A673 (cell line): ENCODE measurements at regions not wholly inside any gene's neighbourhood (a gene's known extent, or its start where the extent isn't known, plus 50 kb on each side); places are given as distances from the start of the nearest gene placed in this dataset.

Source experiments
- BruUV-seq: library from RNA; stranded (reverse); fragments of 400-500 nt; replicated peaks from 2 replicates; lab custom pipeline; 2021; lab: Mats Ljungman, UMichigan
- CTCF ChIA-PET: fragments of 300-600 bp; sonication (Branson Sonifier 250); formaldehyde crosslinking; loops from one replicate; lab custom pipeline; 2022; ENCODE audit warnings: antibody characterized with exemption; lab: Charles Lee
- POLR2A ChIA-PET: fragments of 300-600 bp; sonication (Branson Sonifier 250); formaldehyde crosslinking; loops from one replicate; lab custom pipeline; 2022; ENCODE audit warnings: antibody characterized with exemption; ENCODE audit not compliant: low non-redundant PET; lab: Charles Lee
- DNase-seq: peaks from one replicate; pipeline ENCODE4 v3.0.0-alpha.2; 2015; ENCODE audit warnings: low spot score
- H3K27ac ChIP-seq: fragments of 200-600 bp; sonication (generic); 2 replicates; pipeline ENCODE4 v1.5.1; 2016; ENCODE audit warnings: mixed run types, low read depth, mild to moderate bottlenecking, mixed read lengths, antibody characterized with exemption, low read length; ENCODE audit not compliant: poor library complexity, severe bottlenecking
- H3K27me3 ChIP-seq: fragments of 200-600 bp; sonication (generic); replicated peaks from 2 replicates; pipeline ENCODE4 v1.6.1; 2017; ENCODE audit warnings: mixed run types, low read depth, mild to moderate bottlenecking, mixed read lengths, antibody characterized with exemption, low read length; ENCODE audit not compliant: insufficient read depth, poor library complexity
- H3K36me3 ChIP-seq: fragments of 200-600 bp; sonication (generic); 2 replicates; pipeline ENCODE4 v1.6.1; 2016; ENCODE audit warnings: mixed run types, mild to moderate bottlenecking, mixed read lengths, antibody characterized with exemption, low read length; ENCODE audit not compliant: insufficient read depth, poor library complexity, severe bottlenecking
- H3K4me1 ChIP-seq: fragments of 200-600 bp; sonication (generic); 2 replicates; pipeline ENCODE4 v1.6.1; 2017; ENCODE audit warnings: mixed run types, mild to moderate bottlenecking, mixed read lengths, antibody characterized with exemption, low read length; ENCODE audit not compliant: insufficient read depth, poor library complexity, severe bottlenecking
- H3K4me3 ChIP-seq: fragments of 200-600 bp; sonication (generic); 2 replicates; pipeline ENCODE4 v1.5.1; 2016; ENCODE audit warnings: low read depth, mixed run types, mild to moderate bottlenecking, mixed read lengths, low read length; ENCODE audit not compliant: poor library complexity, severe bottlenecking
- H3K9me3 ChIP-seq: fragments of 200-600 bp; sonication (generic); 2 replicates; pipeline ENCODE4 v1.6.1; 2016; ENCODE audit warnings: mixed run types, low read depth, mild to moderate bottlenecking, mixed read lengths, antibody characterized with exemption, low read length; ENCODE audit not compliant: poor library complexity, severe bottlenecking
- CTCF ChIP-seq: fragments of 300-800, 200-600 bp; sonication (generic); conservative IDR thresholded peaks from 2 replicates; pipeline ENCODE4 v1.5.1; 2017; ENCODE audit warnings: low read depth, mild to moderate bottlenecking, antibody characterized with exemption, low read length, moderate library complexity, mixed read lengths
- EZH2 ChIP-seq: fragments of 200-600 bp; sonication (generic); IDR thresholded peaks from 2 replicates; pipeline ENCODE4 v1.6.1; 2017; ENCODE audit warnings: borderline replicate concordance, low read depth, mild to moderate bottlenecking, mixed read lengths, antibody characterized with exemption, low read length; ENCODE audit not compliant: poor library complexity, severe bottlenecking
- intact Hi-C: fragments of 100-400 bp; cut with micrococcal nuclease; formaldehyde crosslinking; loops from one replicate; pipeline ENCODE4 v1.10.0; 2022; ENCODE audit not compliant: unreplicated experiment

- TF ChIP-seq CTCF, result no peak
- TF ChIP-seq EZH2, result no peak
- no TSS peak for BruUV-seq
- ChIA-PET POLR2A (no interaction called here), CTCF (no interaction called here)
- no peaks in the 10 kb centered on the region for H3K36me3 ChIP-seq
- no peaks in the 10 kb centered on the region for H3K4me1 ChIP-seq
- no peak for DNase-seq
- no peak overlapping the region for H3K4me3 ChIP-seq
- intact Hi-C loops, result no loop called here
- no peaks in the 10 kb centered on the region for H3K9me3 ChIP-seq
- H3K27ac ChIP-seq, result no peak overlapping the region
- H3K27me3 ChIP-seq, result no peaks in the 10 kb centered on the region
These were observed 1324.1 kb downstream of the CDH8 start for GRCh38 chr16:60712144-60712543.

DNA sequence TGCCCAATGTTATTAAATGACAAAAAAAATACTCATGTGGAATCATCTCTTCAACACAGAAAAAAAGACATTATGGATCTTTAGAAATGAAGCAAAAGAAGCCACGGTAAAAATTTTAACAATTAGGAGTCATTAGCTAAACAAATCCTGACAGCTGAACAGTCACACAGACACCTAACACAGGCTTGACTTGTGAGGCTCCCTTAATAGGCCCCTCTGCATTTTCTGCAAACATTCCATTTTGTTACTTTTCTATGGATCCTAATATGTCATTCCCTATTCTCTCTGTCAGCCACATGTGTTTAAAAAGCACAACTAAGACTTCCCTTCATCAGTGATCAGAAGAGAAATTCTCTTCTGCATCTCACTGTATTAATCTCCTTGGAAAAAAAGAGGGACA lies 1331.5 kb downstream of the CDH8 start:
- ChIA-PET POLR2A (no interaction called here), CTCF (no interaction called here)
- TF ChIP-seq EZH2, result no peak
- TF ChIP-seq CTCF, result no peak
- BruUV-seq, result no TSS peak
- no peaks in the 10 kb centered on the region for H3K4me1 ChIP-seq
- H3K27me3 ChIP-seq, result no peaks in the 10 kb centered on the region
- intact Hi-C loops, result no loop called here
- no peak overlapping the region for H3K27ac ChIP-seq
- DNase-seq, result no peak
- no peak overlapping the region for H3K4me3 ChIP-seq
- H3K36me3 ChIP-seq, result no peaks in the 10 kb centered on the region
- no peaks in the 10 kb centered on the region for H3K9me3 ChIP-seq

DNA sequence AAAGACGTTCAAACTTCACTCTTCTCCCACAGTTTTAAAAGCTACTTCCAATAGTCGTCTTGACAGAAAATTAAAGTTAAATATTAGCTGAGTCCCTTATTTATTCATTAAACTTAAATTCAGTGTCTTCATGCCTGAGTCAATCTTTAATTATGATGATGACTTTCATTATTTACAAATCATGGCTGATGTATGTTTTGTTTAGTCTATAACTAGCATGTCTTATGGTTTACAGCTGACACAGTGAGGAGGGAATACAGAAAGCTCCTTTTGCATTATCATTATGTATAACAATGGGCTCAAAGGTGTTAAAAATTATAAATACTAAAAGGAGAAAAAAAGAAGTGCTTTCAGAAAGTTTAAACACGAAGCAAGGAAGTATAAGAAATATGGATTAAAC lies 1333.1 kb downstream of the CDH8 start:
- Histone ChIP-seq H3K36me3 (no peaks in the 10 kb centered on the region), H3K4me3 (no peak overlapping the region), H3K27ac (no peak overlapping the region), H3K9me3 (no peaks in the 10 kb centered on the region), H3K4me1 (no peaks in the 10 kb centered on the region), H3K27me3 (no peaks in the 10 kb centered on the region)
- intact Hi-C loops, result no loop called here
- no peak for DNase-seq
- TF ChIP-seq EZH2, result no peak
- no TSS peak for BruUV-seq
- CTCF ChIA-PET, result no interaction called here
- POLR2A ChIA-PET, result no interaction called here

DNA sequence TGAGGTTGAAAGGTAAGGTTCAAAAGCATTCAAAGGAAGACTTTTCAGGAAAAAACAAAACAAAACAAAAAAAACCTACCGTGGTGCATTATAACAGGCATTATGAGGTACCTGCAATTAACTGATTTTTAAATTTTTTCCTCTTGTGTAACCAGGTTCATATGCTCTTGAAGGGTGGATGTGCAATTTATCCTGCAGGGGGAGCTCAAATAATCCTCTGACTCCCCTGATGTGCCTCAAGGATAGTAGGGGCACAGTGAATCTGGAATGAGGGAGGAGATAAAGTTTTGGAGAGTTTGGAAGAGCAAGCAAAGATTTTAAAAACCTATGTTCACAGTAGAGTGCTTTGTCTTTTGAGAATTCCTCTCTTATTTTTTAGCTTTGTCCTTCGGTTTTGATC lies 1349.4 kb downstream of the CDH8 start:
- ChIA-PET CTCF (no interaction called here), POLR2A (no interaction called here)
- TF ChIP-seq EZH2, result no peak
- peak; percentile 39; the same call in 1 of the 2 replicates for TF ChIP-seq CTCF
- no peak overlapping the region for H3K27ac ChIP-seq
- BruUV-seq, result no TSS peak
- no peaks in the 10 kb centered on the region for H3K4me1 ChIP-seq
- H3K27me3 ChIP-seq, result no peaks in the 10 kb centered on the region
- peak; percentile 27 for DNase-seq
- intact Hi-C loops, result no loop called here
- H3K4me3 ChIP-seq, result no peak overlapping the region
- no peaks in the 10 kb centered on the region for H3K9me3 ChIP-seq
- H3K36me3 ChIP-seq, result no peaks in the 10 kb centered on the region
